OCI-LY7 (cell line): ENCODE measurements at regions not wholly inside any gene's neighbourhood (a gene's known extent, or its start where the extent isn't known, plus 50 kb on each side); places are given as distances from the start of the nearest gene placed in this dataset.

Experiments used
- BruUV-seq: library from RNA; stranded (reverse); fragments of 400-500 nt; replicated peaks from 2 replicates; lab custom pipeline; 2021; lab: Mats Ljungman, UMichigan
- CTCF ChIA-PET: fragments of 300-600 bp; sonication (Branson Sonifier 250); formaldehyde crosslinking; loops from one replicate; lab custom pipeline; 2022; ENCODE audit warnings: antibody characterized with exemption; ENCODE audit not compliant: unreplicated experiment; lab: Charles Lee
- POLR2A ChIA-PET: fragments of 300-600 bp; sonication (Branson Sonifier 250); formaldehyde crosslinking; loops from one replicate; lab custom pipeline; 2022; ENCODE audit warnings: antibody characterized with exemption; lab: Charles Lee
- DNase-seq: peaks from one replicate; pipeline ENCODE4 v3.0.0-alpha.2; 2015; ENCODE audit warnings: low spot score
- H2AFZ ChIP-seq: fragments of 200-600 bp; sonication (generic), shearing (Covaris generic); 2 replicates; pipeline ENCODE4 v1.6.1; 2014; ENCODE audit warnings: mild to moderate bottlenecking, antibody characterized with exemption, low read length, moderate library complexity
- H3K27ac ChIP-seq: fragments of 200-600 bp; sonication (generic); 2 replicates; pipeline ENCODE4 v1.5.1; 2014; ENCODE audit warnings: mixed run types, low read depth, mild to moderate bottlenecking, moderate library complexity, low read length, inconsistent platforms; ENCODE audit not compliant: poor library complexity, severe bottlenecking
- H3K36me3 ChIP-seq: fragments of 200-600 bp; sonication (generic); 2 replicates; pipeline ENCODE4 v1.6.1; 2014; ENCODE audit warnings: mild to moderate bottlenecking, antibody characterized with exemption, low read length, moderate library complexity, mixed read lengths; ENCODE audit not compliant: insufficient read depth
- H3K4me1 ChIP-seq: fragments of 200-600 bp; sonication (generic); 2 replicates; pipeline ENCODE4 v1.5.1; 2014; ENCODE audit warnings: mild to moderate bottlenecking, low read length; ENCODE audit not compliant: insufficient read depth, poor library complexity, severe bottlenecking
- H3K4me2 ChIP-seq: fragments of 200-600 bp; sonication (generic); 2 replicates; pipeline ENCODE4 v1.6.1; 2014; ENCODE audit warnings: mild to moderate bottlenecking, low read length
- H3K4me3 ChIP-seq: fragments of 200-600 bp; sonication (generic); 2 replicates; pipeline ENCODE4 v1.5.1; 2014; ENCODE audit warnings: mild to moderate bottlenecking, low read depth, low read length; ENCODE audit not compliant: poor library complexity, severe bottlenecking
- H3K79me2 ChIP-seq: fragments of 200-600 bp; sonication (generic); 2 replicates; pipeline ENCODE4 v1.6.1; 2016; ENCODE audit warnings: low read depth, mild to moderate bottlenecking, low read length, moderate library complexity, mixed read lengths; ENCODE audit not compliant: insufficient read depth
- H3K9me2 ChIP-seq: fragments of 200-600 bp; sonication (generic); 2 replicates; pipeline ENCODE4 v1.6.1; 2016; ENCODE audit warnings: mild to moderate bottlenecking, low read length, mixed read lengths; ENCODE audit not compliant: insufficient read depth
- H3K9me3 ChIP-seq: fragments of 200-600 bp; sonication (generic); 2 replicates; pipeline ENCODE4 v1.6.1; 2014; ENCODE audit warnings: mild to moderate bottlenecking, mixed run types, low read length, mixed read lengths
- H4K20me1 ChIP-seq: fragments of 200-600 bp; sonication (generic); 2 replicates; pipeline ENCODE4 v1.6.1; 2014; ENCODE audit warnings: mild to moderate bottlenecking, antibody characterized with exemption, low read length, moderate library complexity, mixed read lengths; ENCODE audit not compliant: insufficient read depth
- CTCF ChIP-seq: fragments of 200-600 bp; sonication (generic); conservative IDR thresholded peaks from 2 replicates; pipeline ENCODE4 v1.5.1; 2014; ENCODE audit warnings: mild to moderate bottlenecking, antibody characterized with exemption, low read length, moderate library complexity, mixed read lengths
- EZH2phosphoT487 ChIP-seq: fragments of 200-600 bp; sonication (generic); IDR thresholded peaks from 2 replicates; pipeline ENCODE4 v1.6.1; 2018; ENCODE audit warnings: low read depth, borderline replicate concordance, mild to moderate bottlenecking, mixed run types, antibody characterized with exemption, low read length, moderate library complexity, mixed read lengths
- intact Hi-C: fragments of 100-400 bp; cut with micrococcal nuclease; formaldehyde crosslinking; loops from one replicate; pipeline ENCODE4 v1.10.0; 2022; ENCODE audit not compliant: unreplicated experiment

GRCh38 chr3:15973414-15973813 lies 175.6 kb upstream of the ANKRD28 start:
- no peaks in the 10 kb centered on the region for H3K79me2 ChIP-seq
- ChIA-PET POLR2A (interaction anchor here (0.6 to 0.7 kb wide), 2 partner anchors 41 to 234 kb away, joined by 3 to 4 read pairs; no protein-coding TSS in a partner anchor), CTCF (no interaction called here)
- intact Hi-C loops: no loop called here
- no peaks in the 10 kb centered on the region for H3K36me3 ChIP-seq
- no peak for DNase-seq
- no peak overlapping the region for H3K4me2 ChIP-seq
- BruUV-seq: no TSS peak
- H3K4me3 ChIP-seq: no peak overlapping the region
- H4K20me1 ChIP-seq: no peaks in the 10 kb centered on the region
- no peak overlapping the region for H2AFZ ChIP-seq
- no peak for TF ChIP-seq CTCF
- no peak for TF ChIP-seq EZH2phosphoT487
- no peak overlapping the region for H3K27ac ChIP-seq
- H3K9me3 ChIP-seq: no peaks in the 10 kb centered on the region
- no peaks in the 10 kb centered on the region for H3K4me1 ChIP-seq
- H3K9me2 ChIP-seq: no peaks in the 10 kb centered on the region

- CTCF ChIA-PET: no interaction called here
- TF ChIP-seq EZH2phosphoT487 (no peak), CTCF (no peak)
- DNase-seq: no peak
- H4K20me1 ChIP-seq: no peaks in the 10 kb centered on the region
- H3K4me3 ChIP-seq: no peak overlapping the region
- intact Hi-C loops: no loop called here
- H3K27ac ChIP-seq: no peak overlapping the region
- no peaks in the 10 kb centered on the region for H3K79me2 ChIP-seq
- no TSS peak for BruUV-seq
- H3K36me3 ChIP-seq: no peaks in the 10 kb centered on the region
- H3K9me3 ChIP-seq: no peaks in the 10 kb centered on the region
- no peak overlapping the region for H3K4me2 ChIP-seq
- no peaks in the 10 kb centered on the region for H3K9me2 ChIP-seq
- POLR2A ChIA-PET: interaction anchor here (0.6 to 0.7 kb wide), 4 partner anchors 40 to 464 kb away, joined by 3 read pairs; no protein-coding TSS in a partner anchor
- H3K4me1 ChIP-seq: no peaks in the 10 kb centered on the region
- H2AFZ ChIP-seq: no peak overlapping the region
These were observed 176.2 kb upstream of the ANKRD28 start for GRCh38 chr3:15973940-15974339.

GRCh38 chr3:15974647-15975046 lies 176.9 kb upstream of the ANKRD28 start:
- no peaks in the 10 kb centered on the region for H4K20me1 ChIP-seq
- H3K9me2 ChIP-seq: no peaks in the 10 kb centered on the region
- H2AFZ ChIP-seq: no peak overlapping the region
- H3K4me2 ChIP-seq: no peak overlapping the region
- no peak overlapping the region for H3K4me3 ChIP-seq
- intact Hi-C loops: no loop called here
- H3K4me1 ChIP-seq: no peaks in the 10 kb centered on the region
- ChIA-PET POLR2A (interaction anchor here (0.6 kb wide), 3 partner anchors 64 to 465 kb away, joined by 3 read pairs; no protein-coding TSS in a partner anchor), CTCF (no interaction called here)
- no TSS peak for BruUV-seq
- H3K36me3 ChIP-seq: no peaks in the 10 kb centered on the region
- no peaks in the 10 kb centered on the region for H3K79me2 ChIP-seq
- no peak overlapping the region for H3K27ac ChIP-seq
- TF ChIP-seq CTCF (peak; percentile 67), EZH2phosphoT487 (no peak)
- no peaks in the 10 kb centered on the region for H3K9me3 ChIP-seq
- peak; percentile 5 for DNase-seq
